Osteocyte (in vitro differentiated cells): ENCODE measurements at regions not wholly inside any gene's neighbourhood (a gene's known extent, or its start where the extent isn't known, plus 50 kb on each side); places are given as distances from the start of the nearest gene placed in this dataset.

Experiments
- DNase-seq: peaks from one replicate; pipeline ENCODE4 v3.0.0; 2021; ENCODE audit warnings: mixed read lengths; ENCODE audit not compliant: unreplicated experiment; ENCODE audit errors: extremely low spot score
- H3K27ac Mint-ChIP-seq: one replicate; pipeline ENCODE4 v1.8.0; 2021; ENCODE audit warnings: mild to moderate bottlenecking, mixed read lengths; ENCODE audit not compliant: unreplicated experiment
- H3K27me3 Mint-ChIP-seq: one replicate; pipeline ENCODE4 v1.8.0; 2021; ENCODE audit warnings: mixed read lengths; ENCODE audit not compliant: unreplicated experiment
- H3K36me3 Mint-ChIP-seq: one replicate; pipeline ENCODE4 v1.8.0; 2021; ENCODE audit warnings: mixed read lengths; ENCODE audit not compliant: unreplicated experiment
- H3K4me1 Mint-ChIP-seq: one replicate; pipeline ENCODE4 v1.8.0; 2021; ENCODE audit warnings: mixed read lengths; ENCODE audit not compliant: unreplicated experiment
- H3K4me3 Mint-ChIP-seq: one replicate; pipeline ENCODE4 v1.8.0; 2021; ENCODE audit warnings: mild to moderate bottlenecking, moderate library complexity, mixed read lengths; ENCODE audit not compliant: unreplicated experiment
- H3K9me3 Mint-ChIP-seq: one replicate; pipeline ENCODE4 v1.8.0; 2021; ENCODE audit warnings: mixed read lengths; ENCODE audit not compliant: unreplicated experiment
- CTCF ChIP-seq: fragments of 200-600 bp; sonication (generic); IDR thresholded peaks from 2 replicates; pipeline ENCODE4 v1.5.0; 2021; ENCODE audit warnings: antibody characterized with exemption, mild to moderate bottlenecking, moderate library complexity

DNA sequence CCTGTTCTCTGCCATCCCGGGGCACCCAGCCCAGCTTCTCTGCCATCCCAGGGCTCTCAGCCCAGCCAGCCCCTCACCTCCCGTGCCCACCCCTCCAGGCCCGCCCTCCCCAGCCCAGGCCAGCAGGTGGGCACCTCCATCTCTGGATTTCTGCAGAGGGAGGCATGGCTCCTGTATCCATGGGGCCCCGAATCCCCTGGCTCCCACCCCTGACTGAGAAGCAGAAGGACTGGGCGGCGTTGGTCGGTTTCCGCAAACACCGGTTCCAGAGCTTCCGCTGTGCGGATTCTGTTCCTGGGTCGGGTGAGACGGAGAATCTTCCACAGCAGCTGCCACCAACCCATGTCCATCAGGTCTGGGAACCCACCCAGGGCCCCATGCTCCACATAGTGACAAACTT is 240.3 kb downstream of the BRD1 start:
- Mint-ChIP-seq H3K36me3 (no peaks in the 10 kb centered on the region), H3K4me1 (no peaks in the 10 kb centered on the region), H3K9me3 (peaks cover 4% of the 10 kb centered on the region), H3K27me3 (peaks cover 7% of the 10 kb centered on the region), H3K4me3 (no peak overlapping the region), H3K27ac (no peak overlapping the region)
- DNase-seq, result no peak
- TF ChIP-seq CTCF, result no peak

DNA sequence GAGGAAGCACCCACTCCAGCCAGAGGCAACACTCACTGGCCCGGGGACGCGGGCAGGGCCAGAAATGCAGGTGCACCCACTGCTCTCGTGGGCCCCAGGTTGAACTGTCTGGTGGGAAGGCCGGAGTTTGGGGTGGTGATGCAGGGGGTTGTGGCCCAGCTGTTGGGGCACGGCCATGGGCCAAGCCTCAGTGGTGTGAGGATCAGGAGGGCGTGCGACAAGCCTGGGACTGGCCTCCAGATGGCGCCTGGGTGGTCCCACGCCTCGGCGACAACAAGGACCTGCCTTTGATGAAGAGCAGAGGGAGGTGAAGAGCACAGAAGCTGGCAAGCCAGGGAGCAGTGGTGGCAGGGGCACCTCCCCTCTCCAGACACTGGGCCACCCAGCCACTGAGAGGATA is 240.8 kb downstream of the BRD1 start:
- peaks cover 7% of the 10 kb centered on the region for H3K27me3 Mint-ChIP-seq
- no peak for TF ChIP-seq CTCF
- no peaks in the 10 kb centered on the region for H3K36me3 Mint-ChIP-seq
- peaks cover 4% of the 10 kb centered on the region for H3K9me3 Mint-ChIP-seq
- no peaks in the 10 kb centered on the region for H3K4me1 Mint-ChIP-seq
- no peak for DNase-seq
- no peak overlapping the region for H3K27ac Mint-ChIP-seq
- no peak overlapping the region for H3K4me3 Mint-ChIP-seq

- H3K4me3 Mint-ChIP-seq, result no peak overlapping the region
- no peak for DNase-seq
- peaks cover 7% of the 10 kb centered on the region for H3K27me3 Mint-ChIP-seq
- no peak for TF ChIP-seq CTCF
- H3K4me1 Mint-ChIP-seq, result no peaks in the 10 kb centered on the region
- H3K27ac Mint-ChIP-seq, result no peak overlapping the region
- H3K36me3 Mint-ChIP-seq, result no peaks in the 10 kb centered on the region
- peaks cover 4% of the 10 kb centered on the region for H3K9me3 Mint-ChIP-seq
Observed at GRCh38 chr22:49586244-49586748, 241.4 kb downstream of the BRD1 start.

GRCh38 chr22:49585461-49586243 is 242.0 kb downstream of the BRD1 start:
- Mint-ChIP-seq H3K27ac (no peak overlapping the region), H3K27me3 (peaks cover 7% of the 10 kb centered on the region), H3K9me3 (peaks cover 4% of the 10 kb centered on the region), H3K36me3 (no peaks in the 10 kb centered on the region), H3K4me1 (no peaks in the 10 kb centered on the region), H3K4me3 (no peak overlapping the region)
- DNase-seq, result no peak
- no peak for TF ChIP-seq CTCF

- Mint-ChIP-seq H3K36me3 (no peaks in the 10 kb centered on the region), H3K4me3 (no peak overlapping the region), H3K27me3 (peaks cover 7% of the 10 kb centered on the region), H3K9me3 (peaks cover 4% of the 10 kb centered on the region), H3K27ac (no peak overlapping the region), H3K4me1 (no peaks in the 10 kb centered on the region)
- TF ChIP-seq CTCF, result no peak
- DNase-seq, result no peak
Observed at GRCh38 chr22:49583886-49584505, 243.7 kb downstream of the BRD1 start.
